ENCODE measurements at regions not wholly inside any gene's neighbourhood (a gene's known extent, or its start where the extent isn't known, plus 50 kb on each side); places are given as distances from the start of the nearest gene placed in this dataset.
"Not testable (repeated sequence)": the region's sequence is repeated elsewhere in the genome, so short reads cannot be mapped to it uniquely, and the experiment has no call there.

GRCh38 chr7:37550426-37550825 is 101.8 kb upstream of the ELMO1 start:
- DNase-seq (no peak), ATAC-seq (ENCODE audit: insufficient read depth, low FRiP score) (no peak)
- TF ChIP-seq CTCF (IDR thresholded peaks at IDR 0.05; ENCODE audit: control extremely low read depth, extremely low read depth), result no peak
- peaks cover 0 to 4% (median 0%) of the 10 kb centered on the region in 4 donors for H3K9me3 ChIP-seq (ENCODE audit: control insufficient read depth in 4 of 4, insufficient read depth in 3 of 4, low read length in 3 of 4)
- no peak overlapping the region for H3K27ac ChIP-seq (ENCODE audit: low read depth in 1 of 2, low read length in 1 of 2)
- no peak overlapping the region for H3K9ac ChIP-seq (ENCODE audit: insufficient read depth in 1 of 2, low read length in 2 of 2)
- H3K36me3 ChIP-seq (ENCODE audit: control insufficient read depth in 4 of 4, insufficient read depth in 4 of 4, low read length in 4 of 4), result no peaks in the 10 kb centered on the region
- no peaks in the 10 kb centered on the region for H3K27me3 ChIP-seq (ENCODE audit: control insufficient read depth in 3 of 3, insufficient read depth in 3 of 3, low read length in 2 of 3)
- WGBS, 2 donors, result 33 to 52% methylated on average over 3 of the region's 3 CpGs
- peaks cover 2 to 59% (median 4%) of the 10 kb centered on the region in 5 donors for H3K4me1 ChIP-seq (ENCODE audit: control insufficient read depth in 5 of 5, insufficient read depth in 5 of 5, low read length in 5 of 5)
- no peak overlapping the region for H3K4me3 ChIP-seq

GRCh38 chr7:37550872-37551271 is 102.2 kb upstream of the ELMO1 start:
- H3K9ac ChIP-seq (ENCODE audit: insufficient read depth in 1 of 2, low read length in 2 of 2), result no peak overlapping the region
- DNase-seq (no peak), ATAC-seq (ENCODE audit: insufficient read depth, low FRiP score) (peak; percentile 6)
- TF ChIP-seq CTCF (IDR thresholded peaks at IDR 0.05; ENCODE audit: control extremely low read depth, extremely low read depth), result no peak
- peaks cover 0 to 5% (median 0%) of the 10 kb centered on the region in 4 donors for H3K9me3 ChIP-seq (ENCODE audit: control insufficient read depth in 4 of 4, insufficient read depth in 3 of 4, low read length in 3 of 4)
- no peaks in the 10 kb centered on the region for H3K36me3 ChIP-seq (ENCODE audit: control insufficient read depth in 4 of 4, insufficient read depth in 4 of 4, low read length in 4 of 4)
- no peak overlapping the region for H3K4me3 ChIP-seq
- H3K27me3 ChIP-seq (ENCODE audit: control insufficient read depth in 3 of 3, insufficient read depth in 3 of 3, low read length in 2 of 3), result no peaks in the 10 kb centered on the region
- H3K27ac ChIP-seq (ENCODE audit: low read depth in 1 of 2, low read length in 1 of 2), result no peak overlapping the region
- H3K4me1 ChIP-seq (ENCODE audit: control insufficient read depth in 5 of 5, insufficient read depth in 5 of 5, low read length in 5 of 5), result peaks cover 2 to 55% (median 4%) of the 10 kb centered on the region in 5 donors
- WGBS, 2 donors, result 68 to 88% methylated on average over 2 of the region's 2 CpGs

- H3K4me3 ChIP-seq, result no peak overlapping the region
Measured at GRCh38 chr7:37552030-37552429, 103.4 kb upstream of the ELMO1 start.

GRCh38 chr7:37552439-37552838 is 103.8 kb upstream of the ELMO1 start:
- not testable (repeated sequence) for H3K9me3 ChIP-seq (ENCODE audit: control insufficient read depth in 4 of 4, insufficient read depth in 3 of 4, low read length in 3 of 4); H3K4me3 ChIP-seq; H3K9ac ChIP-seq (ENCODE audit: insufficient read depth in 1 of 2, low read length in 2 of 2); H3K36me3 ChIP-seq (ENCODE audit: control insufficient read depth in 4 of 4, insufficient read depth in 4 of 4, low read length in 4 of 4); H3K27me3 ChIP-seq (ENCODE audit: control insufficient read depth in 3 of 3, insufficient read depth in 3 of 3, low read length in 2 of 3); ATAC-seq (ENCODE audit: insufficient read depth, low FRiP score); H3K27ac ChIP-seq (ENCODE audit: low read depth in 1 of 2, low read length in 1 of 2)
- peak in 2 of 3 donors; percentile 30 to 70 for DNase-seq
- H3K4me1 ChIP-seq (ENCODE audit: control insufficient read depth in 5 of 5, insufficient read depth in 5 of 5, low read length in 5 of 5), result peaks cover 2 to 46% (median 4%) of the 10 kb centered on the region in 5 donors
- WGBS, 2 donors, result 28 to 40% methylated on average over 2 of the region's 2 CpGs

More at GRCh38 chr7:37552030-37552429, 103.4 kb upstream of the ELMO1 start:
- Histone ChIP-seq H3K36me3 (ENCODE audit: control insufficient read depth in 4 of 4, insufficient read depth in 4 of 4, low read length in 4 of 4) (no peaks in the 10 kb centered on the region), H3K9me3 (ENCODE audit: control insufficient read depth in 4 of 4, insufficient read depth in 3 of 4, low read length in 3 of 4) (peaks cover 0 to 5% (median 0%) of the 10 kb centered on the region in 4 donors), H3K27me3 (ENCODE audit: control insufficient read depth in 3 of 3, insufficient read depth in 3 of 3, low read length in 2 of 3) (no peaks in the 10 kb centered on the region), H3K27ac (ENCODE audit: low read depth in 1 of 2, low read length in 1 of 2) (no peak overlapping the region), H3K4me1 (ENCODE audit: control insufficient read depth in 5 of 5, insufficient read depth in 5 of 5, low read length in 5 of 5) (peaks cover 2 to 44% (median 4%) of the 10 kb centered on the region in 5 donors), H3K9ac (ENCODE audit: insufficient read depth in 1 of 2, low read length in 2 of 2) (no peak overlapping the region)
- no peak for ATAC-seq (ENCODE audit: insufficient read depth, low FRiP score)
- TF ChIP-seq CTCF (IDR thresholded peaks at IDR 0.05; ENCODE audit: control extremely low read depth, extremely low read depth), result no peak
- WGBS, 2 donors, result 65 to 77% methylated on average over 4 of the region's 4 CpGs
- DNase-seq, result peak in 1 of 3 donors; percentile 27
